ENCODE measurements at regions not wholly inside any gene's neighbourhood (a gene's known extent, or its start where the extent isn't known, plus 50 kb on each side); places are given as distances from the start of the nearest gene placed in this dataset.

DNA sequence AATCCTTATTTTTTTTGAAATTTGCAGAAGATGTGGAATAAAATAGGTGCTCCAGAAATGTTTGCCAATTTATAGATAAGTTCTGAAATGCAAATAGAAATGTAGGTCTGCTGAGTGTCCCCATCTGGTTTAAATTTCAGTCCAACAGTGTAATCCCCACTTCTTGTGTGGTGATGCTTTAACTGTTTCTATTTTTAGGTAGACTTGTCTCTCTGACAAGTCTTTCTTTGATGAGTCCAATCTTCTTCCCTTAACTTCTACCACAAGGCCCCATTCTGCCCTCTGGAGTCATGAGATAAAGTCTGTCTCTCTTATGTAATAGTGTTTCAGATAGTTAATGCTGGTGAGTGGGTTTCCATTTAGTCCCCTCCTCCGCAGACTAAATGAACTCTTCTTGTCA, 390.4 kb downstream of the RFC3 start:
- H3K36me3 ChIP-seq, result no peaks in the 10 kb centered on the region
- 84 to 100% (median 91%) methylated on average over 1 of the region's 1 CpG for WGBS, 5 donors
- no peaks in the 10 kb centered on the region for H3K27me3 ChIP-seq (replicated peaks in 1 of 7)
- TF ChIP-seq POLR2A (IDR thresholded peaks at IDR 0.05), result no peak
- TF ChIP-seq, protein P1, sequence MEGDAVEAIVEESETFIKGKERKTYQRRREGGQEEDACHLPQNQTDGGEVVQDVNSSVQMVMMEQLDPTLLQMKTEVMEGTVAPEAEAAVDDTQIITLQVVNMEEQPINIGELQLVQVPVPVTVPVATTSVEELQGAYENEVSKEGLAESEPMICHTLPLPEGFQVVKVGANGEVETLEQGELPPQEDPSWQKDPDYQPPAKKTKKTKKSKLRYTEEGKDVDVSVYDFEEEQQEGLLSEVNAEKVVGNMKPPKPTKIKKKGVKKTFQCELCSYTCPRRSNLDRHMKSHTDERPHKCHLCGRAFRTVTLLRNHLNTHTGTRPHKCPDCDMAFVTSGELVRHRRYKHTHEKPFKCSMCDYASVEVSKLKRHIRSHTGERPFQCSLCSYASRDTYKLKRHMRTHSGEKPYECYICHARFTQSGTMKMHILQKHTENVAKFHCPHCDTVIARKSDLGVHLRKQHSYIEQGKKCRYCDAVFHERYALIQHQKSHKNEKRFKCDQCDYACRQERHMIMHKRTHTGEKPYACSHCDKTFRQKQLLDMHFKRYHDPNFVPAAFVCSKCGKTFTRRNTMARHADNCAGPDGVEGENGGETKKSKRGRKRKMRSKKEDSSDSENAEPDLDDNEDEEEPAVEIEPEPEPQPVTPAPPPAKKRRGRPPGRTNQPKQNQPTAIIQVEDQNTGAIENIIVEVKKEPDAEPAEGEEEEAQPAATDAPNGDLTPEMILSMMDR (IDR thresholded peaks at IDR 0.05 in 8 of 11, conservative IDR thresholded peaks at IDR 0.05 in 3 of 11), result no peak
- no peak for TF ChIP-seq POLR2AphosphoS5 (IDR thresholded peaks at IDR 0.05)
- DNase-seq, result no peak
- H3K27ac ChIP-seq, result no peak overlapping the region
- intact Hi-C loops (cut with DNase I; ENCODE audit: low total_unique reads), result no loop called here
- H3K9me3 ChIP-seq, result peaks cover 0 to 5% (median 0%) of the 10 kb centered on the region in 8 donors
- no peaks in the 10 kb centered on the region for H3K4me1 ChIP-seq
- H3K4me3 ChIP-seq, result no peak overlapping the region

DNA sequence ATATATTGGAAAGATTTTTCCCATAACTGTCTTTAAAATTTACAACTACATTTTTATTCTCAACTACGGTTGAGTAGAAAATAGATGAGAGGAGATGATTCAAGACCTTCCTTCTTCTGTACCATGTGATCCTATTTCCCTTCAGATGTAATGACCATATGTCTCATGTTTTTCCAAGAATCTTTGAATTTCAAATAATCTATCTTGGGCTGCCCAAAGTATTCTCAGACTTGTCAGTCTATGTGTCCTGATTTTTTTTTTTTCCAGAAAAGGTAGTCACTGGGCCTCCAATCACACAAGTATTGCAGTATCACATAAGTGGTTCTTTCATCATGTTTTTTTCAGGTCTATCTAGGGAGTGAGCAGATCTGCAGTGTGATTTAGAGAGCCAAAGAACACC, 392.4 kb downstream of the RFC3 start:
- H3K27me3 ChIP-seq (replicated peaks in 1 of 7), result no peaks in the 10 kb centered on the region
- DNase-seq, result no peak
- no peaks in the 10 kb centered on the region for H3K4me1 ChIP-seq
- H3K4me3 ChIP-seq, result no peak overlapping the region
- no peaks in the 10 kb centered on the region for H3K36me3 ChIP-seq
- intact Hi-C loops (cut with DNase I; ENCODE audit: low total_unique reads), result no loop called here
- WGBS, 5 donors, result 76 to 91% (median 88%) methylated on average over 1 of the region's 1 CpG
- no peak overlapping the region for H3K27ac ChIP-seq
- peaks cover 0 to 5% (median 0%) of the 10 kb centered on the region in 8 donors for H3K9me3 ChIP-seq
- TF ChIP-seq, protein P1 (IDR thresholded peaks at IDR 0.05 in 8 of 11, conservative IDR thresholded peaks at IDR 0.05 in 3 of 11), result no peak
- TF ChIP-seq POLR2A (IDR thresholded peaks at IDR 0.05) (no peak), POLR2AphosphoS5 (IDR thresholded peaks at IDR 0.05) (no peak)

DNA sequence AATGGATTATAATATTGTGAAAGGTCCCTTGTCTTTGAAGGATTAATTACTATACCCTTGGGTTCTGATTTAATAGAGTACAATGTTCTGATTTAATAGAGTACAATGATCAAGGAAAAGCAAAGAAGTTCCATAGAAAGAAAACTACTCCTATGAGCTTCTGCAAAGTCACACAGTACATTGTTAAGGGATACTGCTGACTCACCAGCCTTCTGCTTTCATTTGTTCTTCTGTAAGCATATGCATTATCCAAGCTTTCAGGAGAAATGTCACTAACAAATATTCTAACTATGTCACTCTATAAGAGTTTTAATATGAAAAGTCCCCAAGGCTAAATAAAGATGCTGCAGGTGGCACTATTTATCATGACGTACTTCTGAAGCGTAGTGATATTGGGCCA, 396.7 kb downstream of the RFC3 start:
- Histone ChIP-seq H3K36me3 (no peaks in the 10 kb centered on the region), H3K4me3 (no peak overlapping the region), H3K4me1 (no peaks in the 10 kb centered on the region), H3K9me3 (no peaks in the 10 kb centered on the region), H3K27me3 (replicated peaks in 1 of 7) (no peaks in the 10 kb centered on the region), H3K27ac (no peak overlapping the region)
- DNase-seq, result no peak
- intact Hi-C loops (cut with DNase I; ENCODE audit: low total_unique reads), result no loop called here
- no peak for TF ChIP-seq POLR2A (IDR thresholded peaks at IDR 0.05)
- TF ChIP-seq, protein P1 (IDR thresholded peaks at IDR 0.05 in 8 of 11, conservative IDR thresholded peaks at IDR 0.05 in 3 of 11), result no peak
- no peak for TF ChIP-seq POLR2AphosphoS5 (IDR thresholded peaks at IDR 0.05)
- 89 to 95% (median 92%) methylated on average over 2 of the region's 2 CpGs for WGBS, 5 donors

DNA sequence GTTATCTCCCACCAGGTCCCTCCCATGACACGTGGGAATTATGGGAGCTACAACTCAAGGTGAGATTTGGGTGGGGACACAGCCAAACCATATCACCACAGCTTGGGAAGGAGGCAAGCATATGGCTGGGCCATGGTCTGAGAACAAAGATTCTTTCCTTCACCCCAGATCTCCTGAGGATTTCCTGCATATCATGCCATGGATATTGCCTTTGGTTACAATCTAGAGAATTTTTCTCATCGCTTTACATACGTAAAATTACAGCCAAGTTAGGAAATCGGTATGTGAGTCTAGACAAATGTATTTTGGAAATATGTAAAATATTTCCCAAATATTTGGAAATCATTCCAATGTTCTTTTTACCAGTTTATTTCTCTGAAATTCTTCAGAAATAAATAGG, 398.3 kb downstream of the RFC3 start:
- intact Hi-C loops (cut with DNase I; ENCODE audit: low total_unique reads), result no loop called here
- no peak for DNase-seq
- 87 to 94% (median 92%) methylated on average over 4 of the region's 4 CpGs for WGBS, 5 donors
- H3K27ac ChIP-seq, result no peak overlapping the region
- no peaks in the 10 kb centered on the region for H3K9me3 ChIP-seq
- H3K4me1 ChIP-seq, result no peaks in the 10 kb centered on the region
- no peaks in the 10 kb centered on the region for H3K36me3 ChIP-seq
- H3K27me3 ChIP-seq (replicated peaks in 1 of 7), result no peaks in the 10 kb centered on the region
- H3K4me3 ChIP-seq, result no peak overlapping the region
- TF ChIP-seq, protein P1 (IDR thresholded peaks at IDR 0.05 in 8 of 11, conservative IDR thresholded peaks at IDR 0.05 in 3 of 11), result no peak
- no peak for TF ChIP-seq POLR2AphosphoS5 (IDR thresholded peaks at IDR 0.05)

All from spleen (tissue), 11 donors.